ENCODE measurements at regions not wholly inside any gene's neighbourhood (a gene's known extent, or its start where the extent isn't known, plus 50 kb on each side); places are given as distances from the start of the nearest gene placed in this dataset.

DNA sequence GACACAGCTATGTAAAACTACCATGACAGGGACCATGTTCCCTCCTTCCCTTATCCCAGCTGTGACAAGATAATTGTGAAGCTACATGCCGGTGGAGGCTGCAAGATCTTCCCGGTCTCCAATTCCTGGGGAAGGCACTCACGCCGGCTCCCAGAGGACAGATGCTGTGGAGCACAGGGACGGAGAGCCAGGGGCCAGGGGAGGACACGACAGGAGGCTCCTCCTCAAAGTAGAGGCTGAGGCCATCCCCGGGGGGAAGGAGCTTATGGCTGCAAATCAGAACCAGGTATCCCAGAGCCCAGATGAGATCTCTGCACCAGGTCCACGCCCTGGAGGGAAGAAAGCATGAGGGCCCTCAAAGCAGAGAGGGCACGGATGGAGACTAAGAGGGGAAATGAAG lies 286.2 kb downstream of the TCERG1L start:
- TF ChIP-seq, protein P1, sequence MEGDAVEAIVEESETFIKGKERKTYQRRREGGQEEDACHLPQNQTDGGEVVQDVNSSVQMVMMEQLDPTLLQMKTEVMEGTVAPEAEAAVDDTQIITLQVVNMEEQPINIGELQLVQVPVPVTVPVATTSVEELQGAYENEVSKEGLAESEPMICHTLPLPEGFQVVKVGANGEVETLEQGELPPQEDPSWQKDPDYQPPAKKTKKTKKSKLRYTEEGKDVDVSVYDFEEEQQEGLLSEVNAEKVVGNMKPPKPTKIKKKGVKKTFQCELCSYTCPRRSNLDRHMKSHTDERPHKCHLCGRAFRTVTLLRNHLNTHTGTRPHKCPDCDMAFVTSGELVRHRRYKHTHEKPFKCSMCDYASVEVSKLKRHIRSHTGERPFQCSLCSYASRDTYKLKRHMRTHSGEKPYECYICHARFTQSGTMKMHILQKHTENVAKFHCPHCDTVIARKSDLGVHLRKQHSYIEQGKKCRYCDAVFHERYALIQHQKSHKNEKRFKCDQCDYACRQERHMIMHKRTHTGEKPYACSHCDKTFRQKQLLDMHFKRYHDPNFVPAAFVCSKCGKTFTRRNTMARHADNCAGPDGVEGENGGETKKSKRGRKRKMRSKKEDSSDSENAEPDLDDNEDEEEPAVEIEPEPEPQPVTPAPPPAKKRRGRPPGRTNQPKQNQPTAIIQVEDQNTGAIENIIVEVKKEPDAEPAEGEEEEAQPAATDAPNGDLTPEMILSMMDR (conservative IDR thresholded peaks at IDR 0.05; ENCODE audit: low read depth, low read length): no peak
- TF ChIP-seq EZH2 (IDR thresholded peaks at IDR 0.05; ENCODE audit: borderline replicate concordance, low read depth, low read length, poor library complexity, severe bottlenecking): no peak
- Histone ChIP-seq H3K36me3 (ENCODE audit: insufficient read depth, low read length, poor library complexity, severe bottlenecking) (no peaks in the 10 kb centered on the region), H3K4me3 (ENCODE audit: low read depth, low read length, poor library complexity, severe bottlenecking) (no peak overlapping the region), H3K27me3 (replicated peaks; ENCODE audit: insufficient read depth, low read depth, low read length, poor library complexity) (no peaks in the 10 kb centered on the region), H3K9me3 (ENCODE audit: low read depth, low read length, poor library complexity, severe bottlenecking) (no peaks in the 10 kb centered on the region), H3K4me1 (ENCODE audit: insufficient read depth, low read length, poor library complexity, severe bottlenecking) (no peaks in the 10 kb centered on the region), H3K27ac (ENCODE audit: low read depth, low read length, poor library complexity, severe bottlenecking) (no peak overlapping the region)
- no TSS peak for BruUV-seq (replicated peaks)
- CTCF ChIA-PET: no interaction called here
- intact Hi-C loops (cut with micrococcal nuclease; ENCODE audit: unreplicated experiment): no loop called here
- POLR2A ChIA-PET (ENCODE audit: low non-redundant PET): no interaction called here
- DNase-seq (ENCODE audit: low spot score): no peak

DNA sequence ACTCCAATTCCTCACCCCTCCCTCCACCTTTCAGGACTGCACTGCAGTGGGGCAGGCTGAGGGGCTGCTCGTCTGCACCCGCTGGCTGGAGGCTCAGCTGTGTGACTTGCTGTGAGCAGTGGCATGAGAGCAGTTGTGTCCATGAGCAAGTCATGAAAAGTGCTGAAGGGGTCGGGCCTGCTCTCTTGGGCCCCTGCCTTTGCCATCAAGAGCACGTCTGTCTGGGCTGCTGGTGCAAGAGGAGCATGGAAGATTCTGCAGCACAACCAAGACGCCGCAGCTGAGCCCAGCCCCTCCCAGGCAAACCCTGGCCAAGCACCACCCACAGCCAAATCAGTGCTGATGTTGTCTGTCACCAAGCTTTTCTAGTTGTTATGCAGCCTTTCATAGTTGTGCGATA lies 284.3 kb downstream of the TCERG1L start:
- H3K9me3 ChIP-seq (ENCODE audit: low read depth, low read length, poor library complexity, severe bottlenecking): no peaks in the 10 kb centered on the region
- POLR2A ChIA-PET (ENCODE audit: low non-redundant PET): no interaction called here
- H3K27me3 ChIP-seq (replicated peaks; ENCODE audit: insufficient read depth, low read depth, low read length, poor library complexity): no peaks in the 10 kb centered on the region
- H3K27ac ChIP-seq (ENCODE audit: low read depth, low read length, poor library complexity, severe bottlenecking): no peak overlapping the region
- intact Hi-C loops (cut with micrococcal nuclease; ENCODE audit: unreplicated experiment): no loop called here
- no TSS peak for BruUV-seq (replicated peaks)
- no peaks in the 10 kb centered on the region for H3K36me3 ChIP-seq (ENCODE audit: insufficient read depth, low read length, poor library complexity, severe bottlenecking)
- TF ChIP-seq EZH2 (IDR thresholded peaks at IDR 0.05; ENCODE audit: borderline replicate concordance, low read depth, low read length, poor library complexity, severe bottlenecking): no peak
- TF ChIP-seq, protein P1 (conservative IDR thresholded peaks at IDR 0.05; ENCODE audit: low read depth, low read length): no peak
- H3K4me3 ChIP-seq (ENCODE audit: low read depth, low read length, poor library complexity, severe bottlenecking): no peak overlapping the region
- no peak for DNase-seq (ENCODE audit: low spot score)
- CTCF ChIA-PET: no interaction called here
- H3K4me1 ChIP-seq (ENCODE audit: insufficient read depth, low read length, poor library complexity, severe bottlenecking): no peaks in the 10 kb centered on the region

DNA sequence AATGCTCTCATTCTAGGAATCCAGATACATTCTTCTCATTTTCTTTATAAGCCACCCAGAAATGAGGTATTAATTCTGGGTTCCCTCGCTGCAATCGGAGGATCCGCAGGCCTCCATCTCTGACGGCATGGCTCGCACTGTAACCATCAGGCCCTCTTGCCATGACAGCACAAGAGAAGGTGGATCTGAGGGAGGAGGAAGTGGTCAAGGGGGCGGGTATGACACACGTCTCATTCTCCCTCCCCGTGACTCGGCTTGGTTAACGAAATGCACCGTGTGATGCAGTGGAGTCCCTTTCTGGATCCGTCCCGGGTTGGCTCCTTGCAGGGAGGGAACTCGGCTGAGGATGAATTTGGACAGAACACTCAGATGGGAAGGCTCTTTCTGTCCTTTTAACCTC lies 280.2 kb downstream of the TCERG1L start:
- no peak for DNase-seq (ENCODE audit: low spot score)
- POLR2A ChIA-PET (ENCODE audit: low non-redundant PET): no interaction called here
- Histone ChIP-seq H3K36me3 (ENCODE audit: insufficient read depth, low read length, poor library complexity, severe bottlenecking) (no peaks in the 10 kb centered on the region), H3K27me3 (replicated peaks; ENCODE audit: insufficient read depth, low read depth, low read length, poor library complexity) (no peaks in the 10 kb centered on the region), H3K9me3 (ENCODE audit: low read depth, low read length, poor library complexity, severe bottlenecking) (no peaks in the 10 kb centered on the region), H3K4me3 (ENCODE audit: low read depth, low read length, poor library complexity, severe bottlenecking) (no peak overlapping the region), H3K4me1 (ENCODE audit: insufficient read depth, low read length, poor library complexity, severe bottlenecking) (no peaks in the 10 kb centered on the region), H3K27ac (ENCODE audit: low read depth, low read length, poor library complexity, severe bottlenecking) (no peak overlapping the region)
- intact Hi-C loops (cut with micrococcal nuclease; ENCODE audit: unreplicated experiment): no loop called here
- TF ChIP-seq, protein P1 (conservative IDR thresholded peaks at IDR 0.05; ENCODE audit: low read depth, low read length): no peak
- TF ChIP-seq EZH2 (IDR thresholded peaks at IDR 0.05; ENCODE audit: borderline replicate concordance, low read depth, low read length, poor library complexity, severe bottlenecking): no peak
- no TSS peak for BruUV-seq (replicated peaks)
- CTCF ChIA-PET: no interaction called here

Data from A673 (cell line).